PC-3 (cell line): ENCODE measurements at regions not wholly inside any gene's neighbourhood (a gene's known extent, or its start where the extent isn't known, plus 50 kb on each side); places are given as distances from the start of the nearest gene placed in this dataset.

Experiments
- EZH2phosphoT487 ChIP-seq: fragments of 300-600 bp; sonication (generic); IDR thresholded peaks from 2 replicates; pipeline ENCODE4 v1.6.1; 2018; ENCODE audit warnings: mild to moderate bottlenecking, antibody characterized with exemption, low read length, borderline replicate concordance
- TF ChIP-seq, protein P1 (sequence below): fragments of 300-600 bp; sonication (generic); conservative IDR thresholded peaks from 2 replicates; pipeline ENCODE4 v1.5.1; 2017; ENCODE audit warnings: antibody characterized with exemption, low read depth, mild to moderate bottlenecking, low read length

DNA sequence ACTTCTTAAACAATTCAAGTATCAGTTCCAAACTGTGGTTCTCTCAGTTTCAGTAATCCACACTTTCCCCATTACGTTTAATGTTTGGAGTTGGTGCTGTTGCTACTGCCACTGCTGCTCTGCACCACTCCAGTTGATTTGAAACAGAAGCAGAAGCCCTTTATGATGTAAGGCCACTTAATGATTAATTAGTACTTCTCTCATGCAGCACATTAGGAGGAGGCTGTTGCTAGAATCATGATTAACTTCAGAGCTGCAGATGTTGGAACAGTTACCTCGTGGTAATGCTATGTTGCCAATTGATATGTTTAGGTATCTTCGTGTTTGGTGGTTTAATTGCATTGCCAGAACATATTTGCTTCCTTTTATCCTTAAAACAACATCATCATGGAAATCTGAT is 986.2 kb upstream of the CITED2 start:
- TF ChIP-seq, protein P1, sequence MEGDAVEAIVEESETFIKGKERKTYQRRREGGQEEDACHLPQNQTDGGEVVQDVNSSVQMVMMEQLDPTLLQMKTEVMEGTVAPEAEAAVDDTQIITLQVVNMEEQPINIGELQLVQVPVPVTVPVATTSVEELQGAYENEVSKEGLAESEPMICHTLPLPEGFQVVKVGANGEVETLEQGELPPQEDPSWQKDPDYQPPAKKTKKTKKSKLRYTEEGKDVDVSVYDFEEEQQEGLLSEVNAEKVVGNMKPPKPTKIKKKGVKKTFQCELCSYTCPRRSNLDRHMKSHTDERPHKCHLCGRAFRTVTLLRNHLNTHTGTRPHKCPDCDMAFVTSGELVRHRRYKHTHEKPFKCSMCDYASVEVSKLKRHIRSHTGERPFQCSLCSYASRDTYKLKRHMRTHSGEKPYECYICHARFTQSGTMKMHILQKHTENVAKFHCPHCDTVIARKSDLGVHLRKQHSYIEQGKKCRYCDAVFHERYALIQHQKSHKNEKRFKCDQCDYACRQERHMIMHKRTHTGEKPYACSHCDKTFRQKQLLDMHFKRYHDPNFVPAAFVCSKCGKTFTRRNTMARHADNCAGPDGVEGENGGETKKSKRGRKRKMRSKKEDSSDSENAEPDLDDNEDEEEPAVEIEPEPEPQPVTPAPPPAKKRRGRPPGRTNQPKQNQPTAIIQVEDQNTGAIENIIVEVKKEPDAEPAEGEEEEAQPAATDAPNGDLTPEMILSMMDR = no peak
- no peak for TF ChIP-seq EZH2phosphoT487
